NCI-H510A (cell line): ENCODE measurements at regions not wholly inside any gene's neighbourhood (a gene's known extent, or its start where the extent isn't known, plus 50 kb on each side); places are given as distances from the start of the nearest gene placed in this dataset.
A peak's percentile ranks its signal among the peaks of the same experiment; 100 is the strongest.

Experiments
- DNase-seq: peaks from one replicate; lab custom pipeline; 2025; lab: John Stamatoyannopoulos, UW

- DNase-seq: no peak
Observed at GRCh38 chr3:117709108-117709507, 999.5 kb downstream of the TUSC7 start.

GRCh38 chr3:117710501-117710900 is 1000.9 kb downstream of the TUSC7 start:
- DNase-seq: no peak

GRCh38 chr3:117719316-117719926 is 1009.8 kb downstream of the TUSC7 start:
- DNase-seq: no peak

GRCh38 chr3:117721866-117722265 is 1012.3 kb downstream of the TUSC7 start:
- no peak for DNase-seq

GRCh38 chr3:117722856-117723255 is 1013.3 kb downstream of the TUSC7 start:
- DNase-seq: no peak

- no peak for DNase-seq
Observed at GRCh38 chr3:117723825-117724224, 1014.2 kb downstream of the TUSC7 start.

GRCh38 chr3:117725314-117725713 is 1015.7 kb downstream of the TUSC7 start:
- no peak for DNase-seq

- no peak for DNase-seq
Observed at GRCh38 chr3:117726776-117727175, 1017.2 kb downstream of the TUSC7 start.

GRCh38 chr3:117728226-117728625 is 1018.6 kb downstream of the TUSC7 start:
- DNase-seq: no peak

- DNase-seq: no peak
Observed at GRCh38 chr3:117734496-117734895, 1024.9 kb downstream of the TUSC7 start.

GRCh38 chr3:117735481-117736101 is 1026.0 kb downstream of the TUSC7 start:
- DNase-seq: no peak

GRCh38 chr3:117736846-117737245 is 1027.3 kb downstream of the TUSC7 start:
- no peak for DNase-seq

- DNase-seq: no peak
Observed at GRCh38 chr3:117743993-117744392, 1034.4 kb downstream of the TUSC7 start.

- no peak for DNase-seq
Observed at GRCh38 chr3:117744935-117745334, 1035.4 kb downstream of the TUSC7 start.

GRCh38 chr3:117745516-117745915 is 1035.9 kb downstream of the TUSC7 start:
- no peak for DNase-seq

GRCh38 chr3:117746066-117746465 is 1036.5 kb downstream of the TUSC7 start:
- no peak for DNase-seq

GRCh38 chr3:117748131-117748530 is 1038.6 kb downstream of the TUSC7 start:
- DNase-seq: no peak

- DNase-seq: no peak
Observed at GRCh38 chr3:117750674-117751269, 1041.2 kb downstream of the TUSC7 start.

GRCh38 chr3:117751651-117752050 is 1042.1 kb downstream of the TUSC7 start:
- no peak for DNase-seq

- peak; percentile 28 for DNase-seq
Observed at GRCh38 chr3:117752984-117753717, 1043.6 kb downstream of the TUSC7 start.

- DNase-seq: no peak
Observed at GRCh38 chr3:117754058-117754457, 1044.5 kb downstream of the TUSC7 start.

GRCh38 chr3:117754841-117755240 is 1045.3 kb downstream of the TUSC7 start:
- DNase-seq: no peak

GRCh38 chr3:117756563-117756962 is 1047.0 kb downstream of the TUSC7 start:
- peak; percentile 4 for DNase-seq
